ENCODE measurements at regions not wholly inside any gene's neighbourhood (a gene's known extent, or its start where the extent isn't known, plus 50 kb on each side); places are given as distances from the start of the nearest gene placed in this dataset.

DNA sequence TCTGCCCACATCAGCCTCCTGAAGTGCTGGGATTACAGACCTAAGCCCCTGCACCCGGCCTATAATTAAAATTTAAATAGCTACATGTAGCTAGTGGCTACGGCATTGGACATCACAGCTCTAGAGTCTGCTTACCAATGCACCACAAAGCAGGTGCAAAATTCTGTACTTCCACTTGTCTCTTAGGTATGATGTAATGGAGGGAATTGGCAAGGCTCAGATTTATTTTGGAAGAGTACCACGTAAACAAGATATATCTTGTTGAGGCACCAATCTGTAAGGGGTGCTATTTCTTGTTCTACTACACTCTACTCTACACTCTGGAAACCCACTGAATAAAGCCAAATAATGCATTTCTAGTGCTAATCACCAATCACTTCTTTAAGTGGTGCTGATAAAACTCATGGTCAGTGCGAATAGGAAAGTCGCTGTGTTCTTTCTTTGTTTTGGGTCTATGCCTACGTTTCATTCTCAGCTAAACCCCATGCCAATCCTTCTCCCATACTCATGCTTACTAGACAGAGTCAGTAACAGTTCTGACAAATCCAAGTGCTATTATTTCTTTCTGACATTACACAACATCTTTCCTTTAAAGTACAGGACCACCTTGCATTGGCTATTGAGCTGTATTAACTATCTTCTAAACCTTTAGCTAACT, 92.3 kb downstream of the GC start:
- Histone ChIP-seq H3K27ac (ENCODE audit: low read depth, low read length) (no peak overlapping the region), H3K4me1 (ENCODE audit: insufficient read depth, low read length) (no peaks in the 10 kb centered on the region), H3K36me3 (ENCODE audit: insufficient read depth, low read length) (no peaks in the 10 kb centered on the region), H3K9me3 (ENCODE audit: low read length) (no peaks in the 10 kb centered on the region), H3K4me3 (ENCODE audit: low read length) (no peak overlapping the region), H3K27me3 (ENCODE audit: insufficient read depth, low read length, poor library complexity, severe bottlenecking) (no peaks in the 10 kb centered on the region)
- no peak for DNase-seq
- CTCF ChIA-PET = no interaction called here
- H3K27me3 Mint-ChIP-seq = peaks cover 8 to 46% of the 10 kb centered on the region in 2 donors
- H3K4me3 Mint-ChIP-seq = no peak overlapping the region
- no peaks in the 10 kb centered on the region for H3K4me1 Mint-ChIP-seq
- no peaks in the 10 kb centered on the region for H3K9me3 Mint-ChIP-seq
- no peak overlapping the region for H3K27ac Mint-ChIP-seq
- POLR2A ChIA-PET = no interaction called here
- H3K36me3 Mint-ChIP-seq = peaks cover 0 to 4% (median 0%) of the 10 kb centered on the region in 3 donors

- CTCF ChIA-PET = no interaction called here
- Histone ChIP-seq H3K27ac (ENCODE audit: low read depth, low read length) (no peak overlapping the region), H3K4me3 (ENCODE audit: low read length) (no peak overlapping the region), H3K4me1 (ENCODE audit: insufficient read depth, low read length) (no peaks in the 10 kb centered on the region), H3K36me3 (ENCODE audit: insufficient read depth, low read length) (no peaks in the 10 kb centered on the region), H3K27me3 (ENCODE audit: insufficient read depth, low read length, poor library complexity, severe bottlenecking) (no peaks in the 10 kb centered on the region), H3K9me3 (ENCODE audit: low read length) (no peaks in the 10 kb centered on the region)
- DNase-seq = no peak
- H3K36me3 Mint-ChIP-seq = peaks cover 0 to 4% (median 0%) of the 10 kb centered on the region in 3 donors
- POLR2A ChIA-PET = no interaction called here
- peaks cover 8 to 31% of the 10 kb centered on the region in 2 donors for H3K27me3 Mint-ChIP-seq
- no peak overlapping the region for H3K27ac Mint-ChIP-seq
- H3K4me3 Mint-ChIP-seq = no peak overlapping the region
- no peaks in the 10 kb centered on the region for H3K4me1 Mint-ChIP-seq
- H3K9me3 Mint-ChIP-seq = no peaks in the 10 kb centered on the region
Observed at GRCh38 chr4:71689822-71690221, 94.1 kb downstream of the GC start.

DNA sequence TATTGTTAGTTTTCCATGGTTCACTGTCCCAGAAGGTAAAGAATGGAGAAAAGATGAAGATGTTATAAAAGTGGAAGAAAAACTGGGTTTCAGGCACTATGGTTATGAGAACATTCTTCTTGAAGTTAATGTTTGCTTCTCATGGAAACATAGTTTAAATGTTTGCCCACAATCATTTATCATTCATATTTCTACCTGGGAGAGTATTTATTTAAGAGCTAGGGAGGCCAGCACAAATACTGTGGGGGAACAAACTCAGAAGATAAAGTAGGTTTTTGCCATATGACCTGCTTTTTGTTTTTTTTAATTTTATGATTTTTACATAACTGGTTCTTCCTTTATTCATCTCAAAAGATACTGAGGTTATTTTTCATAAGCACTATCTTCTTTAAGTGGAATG, 96.8 kb downstream of the GC start:
- Mint-ChIP-seq H3K36me3 (peaks cover 0 to 4% (median 0%) of the 10 kb centered on the region in 3 donors), H3K4me1 (no peaks in the 10 kb centered on the region), H3K9me3 (no peaks in the 10 kb centered on the region), H3K27ac (no peak overlapping the region), H3K4me3 (no peak overlapping the region), H3K27me3 (peaks cover 10 to 28% of the 10 kb centered on the region in 2 donors)
- DNase-seq = no peak
- Histone ChIP-seq H3K4me3 (ENCODE audit: low read length) (no peak overlapping the region), H3K36me3 (ENCODE audit: insufficient read depth, low read length) (no peaks in the 10 kb centered on the region), H3K4me1 (ENCODE audit: insufficient read depth, low read length) (no peaks in the 10 kb centered on the region), H3K9me3 (ENCODE audit: low read length) (no peaks in the 10 kb centered on the region), H3K27me3 (ENCODE audit: insufficient read depth, low read length, poor library complexity, severe bottlenecking) (no peaks in the 10 kb centered on the region), H3K27ac (ENCODE audit: low read depth, low read length) (no peak overlapping the region)
- POLR2A ChIA-PET = no interaction called here
- CTCF ChIA-PET = no interaction called here

- H3K4me1 ChIP-seq (ENCODE audit: insufficient read depth, low read length) = no peaks in the 10 kb centered on the region
- POLR2A ChIA-PET = no interaction called here
- Mint-ChIP-seq H3K4me1 (no peaks in the 10 kb centered on the region), H3K9me3 (no peaks in the 10 kb centered on the region), H3K27me3 (peaks cover 10 to 21% of the 10 kb centered on the region in 2 donors), H3K36me3 (peaks cover 0 to 4% (median 0%) of the 10 kb centered on the region in 3 donors), H3K27ac (no peak overlapping the region), H3K4me3 (no peak overlapping the region)
- no peak for DNase-seq
- no peaks in the 10 kb centered on the region for H3K36me3 ChIP-seq (ENCODE audit: insufficient read depth, low read length)
- H3K27me3 ChIP-seq (ENCODE audit: insufficient read depth, low read length, poor library complexity, severe bottlenecking) = no peaks in the 10 kb centered on the region
- H3K27ac ChIP-seq (ENCODE audit: low read depth, low read length) = no peak overlapping the region
- no peaks in the 10 kb centered on the region for H3K9me3 ChIP-seq (ENCODE audit: low read length)
- H3K4me3 ChIP-seq (ENCODE audit: low read length) = no peak overlapping the region
- CTCF ChIA-PET = no interaction called here
Observed at GRCh38 chr4:71685975-71686374, 97.9 kb downstream of the GC start.

DNA sequence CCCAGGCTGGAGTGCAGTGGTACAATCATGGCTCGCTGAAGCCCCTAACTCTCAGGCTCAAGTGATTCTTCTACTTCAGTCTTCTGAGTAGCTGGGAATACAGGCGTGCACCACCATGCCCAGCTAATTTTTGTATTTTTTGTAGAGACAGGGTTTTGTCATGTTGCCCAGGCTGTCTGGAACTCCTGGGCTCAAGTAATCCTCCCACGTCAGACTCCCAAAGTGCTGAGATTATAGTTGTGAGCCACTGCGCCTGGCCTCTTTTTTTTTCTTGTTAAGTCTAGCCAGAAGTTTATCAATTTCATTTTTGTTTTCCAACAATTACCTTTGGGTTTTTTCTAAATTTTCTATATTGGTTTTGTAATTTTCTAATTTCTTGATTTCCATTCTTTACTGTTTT, 100.6 kb downstream of the GC start:
- Histone ChIP-seq H3K27me3 (ENCODE audit: insufficient read depth, low read length, poor library complexity, severe bottlenecking) (no peaks in the 10 kb centered on the region), H3K9me3 (ENCODE audit: low read length) (no peaks in the 10 kb centered on the region), H3K36me3 (ENCODE audit: insufficient read depth, low read length) (no peaks in the 10 kb centered on the region), H3K27ac (ENCODE audit: low read depth, low read length) (no peak overlapping the region), H3K4me1 (ENCODE audit: insufficient read depth, low read length) (no peaks in the 10 kb centered on the region), H3K4me3 (ENCODE audit: low read length) (no peak overlapping the region)
- Mint-ChIP-seq H3K27me3 (peaks cover 6 to 8% of the 10 kb centered on the region in 2 donors), H3K27ac (no peak overlapping the region), H3K9me3 (no peaks in the 10 kb centered on the region), H3K4me3 (no peak overlapping the region), H3K4me1 (no peaks in the 10 kb centered on the region), H3K36me3 (no peaks in the 10 kb centered on the region)
- DNase-seq = no peak
- POLR2A ChIA-PET = no interaction called here
- CTCF ChIA-PET = no interaction called here

DNA sequence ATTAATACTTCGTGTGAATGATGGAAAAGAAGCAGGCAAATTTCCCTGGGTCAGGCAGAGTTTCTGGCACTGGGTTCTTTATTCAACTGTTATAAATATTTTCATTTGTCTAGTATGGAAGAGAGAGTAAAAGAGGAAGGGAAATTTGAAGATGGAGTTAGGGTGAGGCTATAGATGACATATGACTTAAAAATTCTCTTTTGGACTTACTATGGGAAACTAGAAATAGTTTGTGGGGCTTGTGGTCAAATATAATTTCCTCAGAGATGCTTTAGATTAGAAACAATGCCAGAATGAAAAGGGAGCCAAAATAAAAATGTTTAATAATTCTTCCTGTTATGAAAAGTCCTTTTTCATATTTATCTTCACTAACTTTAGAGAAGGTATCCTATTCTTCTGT, 103.2 kb downstream of the GC start:
- Mint-ChIP-seq H3K27me3 (peaks cover 0 to 2% of the 10 kb centered on the region in 2 donors), H3K27ac (no peak overlapping the region), H3K4me1 (no peaks in the 10 kb centered on the region), H3K9me3 (no peaks in the 10 kb centered on the region), H3K4me3 (no peak overlapping the region), H3K36me3 (no peaks in the 10 kb centered on the region)
- POLR2A ChIA-PET = no interaction called here
- Histone ChIP-seq H3K9me3 (ENCODE audit: low read length) (no peaks in the 10 kb centered on the region), H3K4me3 (ENCODE audit: low read length) (no peak overlapping the region), H3K27ac (ENCODE audit: low read depth, low read length) (no peak overlapping the region), H3K4me1 (ENCODE audit: insufficient read depth, low read length) (no peaks in the 10 kb centered on the region), H3K27me3 (ENCODE audit: insufficient read depth, low read length, poor library complexity, severe bottlenecking) (no peaks in the 10 kb centered on the region), H3K36me3 (ENCODE audit: insufficient read depth, low read length) (no peaks in the 10 kb centered on the region)
- CTCF ChIA-PET = no interaction called here
- no peak for DNase-seq

DNA sequence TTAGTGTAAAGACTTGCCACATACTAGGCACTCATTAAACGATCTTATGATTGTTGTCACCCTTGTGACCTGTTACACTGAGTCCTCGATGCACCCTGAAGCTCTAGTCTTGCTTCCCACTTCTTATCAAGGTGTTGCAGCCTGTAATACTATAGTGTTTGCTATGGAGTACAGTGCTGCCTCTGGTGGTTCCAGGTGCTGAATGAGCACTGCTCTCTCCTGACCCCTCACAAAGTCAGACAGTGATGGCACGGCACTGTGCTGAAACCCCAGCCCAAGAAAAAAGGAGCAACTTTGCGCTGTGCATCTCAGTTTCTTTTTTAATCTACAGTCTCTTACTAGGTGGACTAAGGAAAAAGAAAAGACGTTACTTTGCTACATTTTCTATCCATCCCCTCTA, 106.3 kb downstream of the GC start:
- Mint-ChIP-seq H3K27me3 (peaks cover 0 to 1% of the 10 kb centered on the region in 2 donors), H3K9me3 (no peaks in the 10 kb centered on the region), H3K27ac (no peak overlapping the region), H3K4me3 (no peak overlapping the region), H3K36me3 (no peaks in the 10 kb centered on the region), H3K4me1 (no peaks in the 10 kb centered on the region)
- DNase-seq = no peak
- Histone ChIP-seq H3K36me3 (ENCODE audit: insufficient read depth, low read length) (no peaks in the 10 kb centered on the region), H3K4me1 (ENCODE audit: insufficient read depth, low read length) (no peaks in the 10 kb centered on the region), H3K27ac (ENCODE audit: low read depth, low read length) (no peak overlapping the region), H3K9me3 (ENCODE audit: low read length) (no peaks in the 10 kb centered on the region), H3K27me3 (ENCODE audit: insufficient read depth, low read length, poor library complexity, severe bottlenecking) (no peaks in the 10 kb centered on the region), H3K4me3 (ENCODE audit: low read length) (no peak overlapping the region)
- POLR2A ChIA-PET = no interaction called here
- CTCF ChIA-PET = no interaction called here

GRCh38 chr4:71669291-71669690, 114.6 kb downstream of the GC start:
- H3K9me3 Mint-ChIP-seq = no peaks in the 10 kb centered on the region
- H3K4me3 ChIP-seq (ENCODE audit: low read length) = no peak overlapping the region
- no peak for DNase-seq
- no peak overlapping the region for H3K27ac ChIP-seq (ENCODE audit: low read depth, low read length)
- H3K4me1 ChIP-seq (ENCODE audit: insufficient read depth, low read length) = no peaks in the 10 kb centered on the region
- H3K9me3 ChIP-seq (ENCODE audit: low read length) = no peaks in the 10 kb centered on the region
- H3K36me3 ChIP-seq (ENCODE audit: insufficient read depth, low read length) = no peaks in the 10 kb centered on the region
- peaks cover 5 to 15% of the 10 kb centered on the region in 2 donors for H3K27me3 Mint-ChIP-seq
- no peak overlapping the region for H3K27ac Mint-ChIP-seq
- no peak overlapping the region for H3K4me3 Mint-ChIP-seq
- H3K36me3 Mint-ChIP-seq = no peaks in the 10 kb centered on the region
- no peaks in the 10 kb centered on the region for H3K4me1 Mint-ChIP-seq
- POLR2A ChIA-PET = no interaction called here
- no peaks in the 10 kb centered on the region for H3K27me3 ChIP-seq (ENCODE audit: insufficient read depth, low read length, poor library complexity, severe bottlenecking)
- CTCF ChIA-PET = no interaction called here

GRCh38 chr4:71665358-71665757, 118.5 kb downstream of the GC start:
- POLR2A ChIA-PET = no interaction called here
- no peaks in the 10 kb centered on the region for H3K36me3 Mint-ChIP-seq
- DNase-seq = no peak
- H3K4me1 Mint-ChIP-seq = no peaks in the 10 kb centered on the region
- no peaks in the 10 kb centered on the region for H3K4me1 ChIP-seq (ENCODE audit: insufficient read depth, low read length)
- H3K27ac Mint-ChIP-seq = no peak overlapping the region
- H3K27ac ChIP-seq (ENCODE audit: low read depth, low read length) = no peak overlapping the region
- no peaks in the 10 kb centered on the region for H3K36me3 ChIP-seq (ENCODE audit: insufficient read depth, low read length)
- no peaks in the 10 kb centered on the region for H3K9me3 ChIP-seq (ENCODE audit: low read length)
- no peak overlapping the region for H3K4me3 ChIP-seq (ENCODE audit: low read length)
- H3K27me3 ChIP-seq (ENCODE audit: insufficient read depth, low read length, poor library complexity, severe bottlenecking) = no peaks in the 10 kb centered on the region
- no peaks in the 10 kb centered on the region for H3K9me3 Mint-ChIP-seq
- H3K27me3 Mint-ChIP-seq = peaks cover 6 to 32% of the 10 kb centered on the region in 2 donors
- H3K4me3 Mint-ChIP-seq = no peak overlapping the region
- CTCF ChIA-PET = no interaction called here
